PFSK-1 (cell line): ENCODE measurements at regions not wholly inside any gene's neighbourhood (a gene's known extent, or its start where the extent isn't known, plus 50 kb on each side); places are given as distances from the start of the nearest gene placed in this dataset.

Source experiments
- POLR2AphosphoS5 ChIP-seq: IDR thresholded peaks from 2 replicates; pipeline ENCODE4 v1.6.1; 2012; ENCODE audit warnings: low read depth, mild to moderate bottlenecking, control low read depth, low read length, moderate library complexity
- REST ChIP-seq, 2 experiments: IDR thresholded peaks; 2 replicates each; pipeline versions ENCODE4 v1.6.1 to v1.8.0; 2011 to 2012; ENCODE audit warnings: low read depth in 2 of 2, low read length in 2 of 2, control low read depth in 1 of 2, inconsistent platforms in 1 of 2, mild to moderate bottlenecking in 1 of 2, moderate library complexity in 1 of 2; ENCODE audit not compliant: insufficient read depth in 1 of 2
- SIN3A ChIP-seq: IDR thresholded peaks from 2 replicates; pipeline ENCODE4 v1.6.1; 2012; ENCODE audit warnings: mild to moderate bottlenecking, low read length, moderate library complexity, borderline replicate concordance; ENCODE audit not compliant: insufficient read depth
- TAF1 ChIP-seq: IDR thresholded peaks from 2 replicates; pipeline ENCODE4 v1.6.1; 2012; ENCODE audit warnings: low read length, control low read depth, borderline replicate concordance; ENCODE audit not compliant: insufficient read depth

GRCh38 chr2:138182937-138183312 lies 218.7 kb downstream of the HNMT start:
- TF ChIP-seq REST (IDR thresholded peaks at IDR 0.05; ENCODE audit: insufficient read depth in 1 of 2, low read depth in 2 of 2, low read length in 2 of 2) (no peak), SIN3A (no peak), POLR2AphosphoS5 (no peak), TAF1 (no peak)
